ENCODE measurements at regions not wholly inside any gene's neighbourhood (a gene's known extent, or its start where the extent isn't known, plus 50 kb on each side); places are given as distances from the start of the nearest gene placed in this dataset.

GRCh38 chr14:106556665-106557289, 1030.4 kb downstream of the TMEM121 start:
- BruUV-seq (replicated peaks) = no TSS peak
- CTCF ChIA-PET = no interaction called here
- Mint-ChIP-seq H3K36me3 (ENCODE audit: insufficient read depth, unreplicated experiment) (no peaks in the 10 kb centered on the region), H3K4me1 (ENCODE audit: low read depth, unreplicated experiment) (no peaks in the 10 kb centered on the region), H3K4me3 (ENCODE audit: unreplicated experiment) (no peak overlapping the region), H3K9me3 (ENCODE audit: unreplicated experiment) (no peaks in the 10 kb centered on the region), H3K27ac (ENCODE audit: unreplicated experiment) (no peak overlapping the region), H3K27me3 (ENCODE audit: insufficient read depth, unreplicated experiment) (no peaks in the 10 kb centered on the region)
- DNase-seq = peak; percentile 72 to 82
- TF ChIP-seq CTCF (IDR thresholded peaks at IDR 0.05; ENCODE audit: insufficient read depth in 1 of 2, low read depth in 1 of 2, low read length in 1 of 2, severe bottlenecking in 1 of 2, unreplicated experiment in 1 of 2) = peak; percentile 58 to 74
- H3K27me3 ChIP-seq (replicated peaks; ENCODE audit: control insufficient read depth, insufficient read depth, low read length) = no peaks in the 10 kb centered on the region
- no peaks in the 10 kb centered on the region for H3K36me3 ChIP-seq (ENCODE audit: control insufficient read depth, insufficient read depth, low read length)
- POLR2A ChIA-PET = no interaction called here
- no peak overlapping the region for H3K4me3 ChIP-seq (ENCODE audit: low read depth, low read length)
- H3K9me3 ChIP-seq = no peaks in the 10 kb centered on the region
- intact Hi-C loops (cut with micrococcal nuclease; ENCODE audit: unreplicated experiment) = loop anchor here (1.0 kb wide), 1 partner anchor 17 kb away; no protein-coding TSS in a partner anchor
- H3K4me1 ChIP-seq = no peaks in the 10 kb centered on the region

GRCh38 chr14:106562451-106562850, 1036.1 kb downstream of the TMEM121 start:
- Histone ChIP-seq H3K4me1 (no peaks in the 10 kb centered on the region), H3K36me3 (ENCODE audit: control insufficient read depth, insufficient read depth, low read length) (no peaks in the 10 kb centered on the region), H3K9me3 (no peaks in the 10 kb centered on the region), H3K4me3 (ENCODE audit: low read depth, low read length) (no peak overlapping the region), H3K27me3 (replicated peaks; ENCODE audit: control insufficient read depth, insufficient read depth, low read length) (no peaks in the 10 kb centered on the region; the same call in 1 of the 2 replicates)
- Mint-ChIP-seq H3K27ac (ENCODE audit: unreplicated experiment) (no peak overlapping the region), H3K9me3 (ENCODE audit: unreplicated experiment) (no peaks in the 10 kb centered on the region), H3K4me1 (ENCODE audit: low read depth, unreplicated experiment) (no peaks in the 10 kb centered on the region), H3K27me3 (ENCODE audit: insufficient read depth, unreplicated experiment) (peaks cover 10% of the 10 kb centered on the region), H3K36me3 (ENCODE audit: insufficient read depth, unreplicated experiment) (no peaks in the 10 kb centered on the region), H3K4me3 (ENCODE audit: unreplicated experiment) (no peak overlapping the region)
- ChIA-PET POLR2A (no interaction called here), CTCF (no interaction called here)
- intact Hi-C loops (cut with micrococcal nuclease; ENCODE audit: unreplicated experiment) = no loop called here
- DNase-seq = no peak
- no peak for TF ChIP-seq CTCF (IDR thresholded peaks at IDR 0.05; ENCODE audit: insufficient read depth in 1 of 2, low read depth in 1 of 2, low read length in 1 of 2, severe bottlenecking in 1 of 2, unreplicated experiment in 1 of 2)
- BruUV-seq (replicated peaks) = no TSS peak

GRCh38 chr14:106564058-106564643, 1037.8 kb downstream of the TMEM121 start:
- H3K4me3 Mint-ChIP-seq (ENCODE audit: unreplicated experiment) = no peak overlapping the region
- CTCF ChIA-PET = interaction anchor here (0.6 to 0.7 kb wide), 3 partner anchors 8 to 128 kb away, joined by 3 to 8 read pairs (median 4); no protein-coding TSS in a partner anchor
- H3K4me1 ChIP-seq = no peaks in the 10 kb centered on the region
- no peaks in the 10 kb centered on the region for H3K9me3 Mint-ChIP-seq (ENCODE audit: unreplicated experiment)
- peak; percentile 52 to 70 for TF ChIP-seq CTCF (IDR thresholded peaks at IDR 0.05; ENCODE audit: insufficient read depth in 1 of 2, low read depth in 1 of 2, low read length in 1 of 2, severe bottlenecking in 1 of 2, unreplicated experiment in 1 of 2)
- DNase-seq = peak; percentile 51 to 68
- POLR2A ChIA-PET = no interaction called here
- no peaks in the 10 kb centered on the region for H3K36me3 Mint-ChIP-seq (ENCODE audit: insufficient read depth, unreplicated experiment)
- no peaks in the 10 kb centered on the region for H3K36me3 ChIP-seq (ENCODE audit: control insufficient read depth, insufficient read depth, low read length)
- H3K4me1 Mint-ChIP-seq (ENCODE audit: low read depth, unreplicated experiment) = no peaks in the 10 kb centered on the region
- H3K27ac Mint-ChIP-seq (ENCODE audit: unreplicated experiment) = no peak overlapping the region
- peaks cover 12% of the 10 kb centered on the region for H3K27me3 Mint-ChIP-seq (ENCODE audit: insufficient read depth, unreplicated experiment)
- BruUV-seq (replicated peaks) = no TSS peak
- intact Hi-C loops (cut with micrococcal nuclease; ENCODE audit: unreplicated experiment) = no loop called here
- no peaks in the 10 kb centered on the region; the same call in 1 of the 2 replicates for H3K27me3 ChIP-seq (replicated peaks; ENCODE audit: control insufficient read depth, insufficient read depth, low read length)
- no peak overlapping the region for H3K4me3 ChIP-seq (ENCODE audit: low read depth, low read length)
- no peaks in the 10 kb centered on the region for H3K9me3 ChIP-seq
